Naive thymus-derived CD4-positive, alpha-beta T cell (primary cell): ENCODE measurements at regions not wholly inside any gene's neighbourhood (a gene's known extent, or its start where the extent isn't known, plus 50 kb on each side); places are given as distances from the start of the nearest gene placed in this dataset.

Experiments used
- ATAC-seq: fragments of 150-1000 bp; cut with Tn5 transposase; 2 replicates; pipeline ENCODE4 v1.10.0; 2021; ENCODE audit warnings: mild to moderate bottlenecking, moderate library complexity
- CTCF ChIA-PET: fragments of 350-600 bp; sonication (Branson Sonifier 250); formaldehyde crosslinking; loops from one replicate; lab custom pipeline; 2021; ENCODE audit warnings: antibody characterized with exemption; lab: Charles Lee
- POLR2A ChIA-PET: fragments of 350-600 bp; sonication (Branson Sonifier 250); formaldehyde crosslinking; loops from one replicate; lab custom pipeline; 2021; ENCODE audit warnings: antibody characterized with exemption, inconsistent platforms; lab: Charles Lee
- DNase-seq, 9 donors: peaks; one replicate each; pipeline versions ENCODE4 v3.0.0 to v3.0.0-alpha.2; 2020 to 2022; ENCODE audit warnings: mixed read lengths in 1 of 9
- H3K27ac ChIP-seq: one replicate; pipeline ENCODE4 v1.7.0; 2013; ENCODE audit warnings: mild to moderate bottlenecking, low read depth, low read length, moderate library complexity
- H3K27me3 ChIP-seq, 2 donors: one replicate each; pipeline ENCODE4 v1.7.0; 2013; ENCODE audit warnings: low read length in 2 of 2, mild to moderate bottlenecking in 2 of 2, moderate library complexity in 2 of 2; ENCODE audit not compliant: control insufficient read depth in 2 of 2, insufficient read depth in 2 of 2
- H3K36me3 ChIP-seq, 3 experiments: 1 replicate in 2 of 3; 2 replicates in 1 of 3; pipeline ENCODE4 v1.7.0; 2013; ENCODE audit warnings: low read length in 3 of 3, mild to moderate bottlenecking in 3 of 3, moderate library complexity in 1 of 3; ENCODE audit not compliant: insufficient read depth in 3 of 3, control insufficient read depth in 2 of 3
- H3K4me1 ChIP-seq, 2 donors: one replicate each; pipeline ENCODE4 v1.7.0; 2013; ENCODE audit warnings: low read length in 2 of 2, mild to moderate bottlenecking in 2 of 2, moderate library complexity in 1 of 2; ENCODE audit not compliant: control insufficient read depth in 2 of 2, insufficient read depth in 2 of 2
- H3K4me3 ChIP-seq: 2 replicates; pipeline ENCODE4 v1.7.0; 2013; ENCODE audit warnings: mild to moderate bottlenecking, low read length
- H3K9me3 ChIP-seq, 3 experiments: 1 replicate in 2 of 3; 2 replicates in 1 of 3; pipeline ENCODE4 v1.7.0; 2013; ENCODE audit warnings: low read length in 3 of 3; ENCODE audit not compliant: control insufficient read depth in 2 of 3
- H3K27ac Mint-ChIP-seq, 9 donors: one replicate each; pipeline ENCODE4 v1.8.0; 2020 to 2022; ENCODE audit warnings: mixed read lengths in 9 of 9, mild to moderate bottlenecking in 8 of 9, moderate library complexity in 5 of 9, inconsistent platforms in 2 of 9
- H3K27me3 Mint-ChIP-seq, 5 donors: one replicate each; pipeline ENCODE4 v1.8.0; 2021 to 2022; ENCODE audit warnings: mixed read lengths in 5 of 5, mild to moderate bottlenecking in 1 of 5
- H3K36me3 Mint-ChIP-seq, 5 donors: one replicate each; pipeline ENCODE4 v1.8.0; 2020 to 2022; ENCODE audit warnings: mixed read lengths in 5 of 5, mild to moderate bottlenecking in 3 of 5, inconsistent platforms in 1 of 5
- H3K4me1 Mint-ChIP-seq, 7 donors: one replicate each; pipeline ENCODE4 v1.8.0; 2020 to 2022; ENCODE audit warnings: mixed read lengths in 7 of 7, mild to moderate bottlenecking in 3 of 7, inconsistent platforms in 1 of 7
- H3K4me3 Mint-ChIP-seq, 10 donors: one replicate each; pipeline ENCODE4 v1.8.0; 2020 to 2022; ENCODE audit warnings: mild to moderate bottlenecking in 10 of 10, mixed read lengths in 10 of 10, moderate library complexity in 6 of 10, inconsistent platforms in 2 of 10
- H3K9me3 Mint-ChIP-seq, 11 donors: one replicate each; pipeline ENCODE4 v1.8.0; 2020 to 2022; ENCODE audit warnings: mixed read lengths in 11 of 11, mild to moderate bottlenecking in 4 of 11, inconsistent platforms in 1 of 11, moderate library complexity in 1 of 11
- intact Hi-C, 2 donors: fragments of 100-400 bp; cut with micrococcal nuclease; formaldehyde crosslinking; loops; one replicate each; pipeline ENCODE4 v1.15.1; 2023

DNA sequence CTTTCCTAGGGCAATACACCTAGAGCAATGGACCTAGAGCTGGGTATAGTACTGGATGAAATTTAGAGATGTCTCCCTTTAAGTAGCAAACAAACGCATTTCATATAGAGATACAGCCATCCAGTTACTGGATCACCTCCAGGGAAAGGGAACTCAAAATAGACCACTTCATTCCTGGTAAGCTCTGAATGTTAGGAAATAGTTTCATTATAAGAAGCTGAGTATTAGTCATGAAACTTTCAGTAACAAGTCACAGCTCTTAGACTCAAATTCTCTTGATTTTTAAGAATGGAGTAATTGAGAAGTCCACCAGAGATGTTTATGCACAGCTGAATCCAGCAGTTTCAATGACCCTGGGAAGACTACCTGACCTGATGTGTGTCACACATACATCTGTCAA is 221.9 kb downstream of the FAM76B start:
- H3K9me3 ChIP-seq, result peaks cover 0 to 2% (median 0%) of the 10 kb centered on the region in 3 experiments
- H3K4me1 ChIP-seq, result peaks cover 0 to 3% of the 10 kb centered on the region in 2 donors
- H3K4me3 ChIP-seq, result no peak overlapping the region
- Mint-ChIP-seq H3K27ac (no peak overlapping the region), H3K36me3 (peaks cover 8 to 18% (median 9%) of the 10 kb centered on the region in 5 donors), H3K9me3 (peaks cover 0 to 23% (median 16%) of the 10 kb centered on the region in 11 donors), H3K27me3 (peaks cover 0 to 4% (median 0%) of the 10 kb centered on the region in 5 donors), H3K4me3 (no peak overlapping the region), H3K4me1 (peaks cover 3 to 32% (median 26%) of the 10 kb centered on the region in 7 donors)
- H3K27me3 ChIP-seq, result no peaks in the 10 kb centered on the region
- H3K36me3 ChIP-seq, result no peaks in the 10 kb centered on the region
- DNase-seq (no peak), ATAC-seq (no peak)
- no peak overlapping the region for H3K27ac ChIP-seq
- intact Hi-C loops, result no loop called here
- POLR2A ChIA-PET, result no interaction called here
- CTCF ChIA-PET, result interaction anchor here (0.6 kb wide), 1 partner anchor 27 kb away, joined by 3 read pairs; no protein-coding TSS in a partner anchor

DNA sequence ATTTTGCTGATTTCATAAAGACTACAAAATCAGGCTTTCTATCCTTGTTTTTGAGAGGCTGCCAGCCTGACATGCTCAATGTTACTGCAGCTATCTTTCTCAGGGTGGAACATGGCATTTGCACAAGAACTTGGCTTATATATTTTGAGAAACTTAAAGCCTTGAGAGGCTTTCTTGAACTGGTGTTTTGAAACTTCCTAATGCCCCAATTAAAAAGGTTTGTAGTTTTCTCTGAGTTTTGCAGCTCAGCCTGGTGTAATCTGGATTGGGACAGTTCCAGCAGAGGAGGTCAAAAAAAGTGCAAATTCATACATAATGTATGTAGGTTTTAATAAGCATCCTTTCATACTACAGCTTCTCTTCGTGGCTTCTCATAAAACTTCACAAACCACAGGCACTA is 223.4 kb downstream of the FAM76B start:
- H3K4me1 Mint-ChIP-seq, result peaks cover 3 to 40% (median 26%) of the 10 kb centered on the region in 7 donors
- Histone ChIP-seq H3K27me3 (no peaks in the 10 kb centered on the region), H3K9me3 (peaks cover 0 to 2% (median 0%) of the 10 kb centered on the region in 3 experiments), H3K4me1 (peaks cover 0 to 3% of the 10 kb centered on the region in 2 donors), H3K36me3 (no peaks in the 10 kb centered on the region), H3K27ac (no peak overlapping the region), H3K4me3 (no peak overlapping the region)
- ChIA-PET POLR2A (interaction anchor here (0.7 to 1.4 kb wide), 3 partner anchors 13 to 512 kb away, joined by 3 read pairs; no protein-coding TSS in a partner anchor), CTCF (interaction anchor here (0.9 to 2.3 kb wide), 2 partner anchors 100 to 139 kb away, joined by 3 to 9 read pairs; no protein-coding TSS in a partner anchor)
- ATAC-seq (no peak), DNase-seq (no peak)
- intact Hi-C loops, result no loop called here
- H3K4me3 Mint-ChIP-seq, result no peak overlapping the region
- peak overlapping the region in 1 of 9 donors; percentile 56 for H3K27ac Mint-ChIP-seq
- H3K27me3 Mint-ChIP-seq, result peaks cover 0 to 4% (median 0%) of the 10 kb centered on the region in 5 donors
- H3K9me3 Mint-ChIP-seq, result peaks cover 4 to 23% (median 16%) of the 10 kb centered on the region in 11 donors
- peaks cover 8 to 18% (median 9%) of the 10 kb centered on the region in 5 donors for H3K36me3 Mint-ChIP-seq

DNA sequence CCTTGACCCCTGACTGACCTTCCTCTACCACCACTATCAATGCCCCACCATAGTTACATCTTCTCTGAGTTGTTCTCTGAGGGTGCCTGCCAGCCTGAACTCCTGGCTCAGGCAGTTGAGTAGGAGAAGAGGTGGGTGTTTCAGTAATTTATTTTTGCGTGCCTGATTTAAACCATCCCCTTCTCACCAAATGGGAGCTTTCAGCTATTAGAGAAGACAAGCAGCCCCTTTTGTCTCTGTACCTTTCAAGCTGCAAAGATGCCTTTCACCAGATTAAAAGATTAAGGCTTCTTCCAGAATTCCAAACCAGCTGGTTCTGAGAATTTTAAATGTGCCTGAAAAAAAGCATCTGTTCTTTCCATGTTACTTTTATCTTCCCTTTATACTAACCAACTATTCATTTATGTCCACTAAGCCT is 223.8 kb downstream of the FAM76B start:
- no peak overlapping the region for H3K27ac ChIP-seq
- intact Hi-C loops, result loop anchor here in 1 of 2 donors (2.0 kb wide), 1 partner anchor 17 kb away; no protein-coding TSS in a partner anchor
- ATAC-seq (no peak), DNase-seq (no peak)
- Mint-ChIP-seq H3K27ac (peak overlapping the region in 1 of 9 donors; percentile 56), H3K4me1 (peaks cover 3 to 40% (median 26%) of the 10 kb centered on the region in 7 donors), H3K36me3 (peaks cover 8 to 19% (median 9%) of the 10 kb centered on the region in 5 donors), H3K27me3 (peaks cover 0 to 4% (median 0%) of the 10 kb centered on the region in 5 donors), H3K4me3 (no peak overlapping the region), H3K9me3 (peaks cover 4 to 22% (median 16%) of the 10 kb centered on the region in 11 donors)
- no peaks in the 10 kb centered on the region for H3K27me3 ChIP-seq
- H3K36me3 ChIP-seq, result no peaks in the 10 kb centered on the region
- H3K9me3 ChIP-seq, result peaks cover 0 to 2% (median 0%) of the 10 kb centered on the region in 3 experiments
- peaks cover 0 to 3% of the 10 kb centered on the region in 2 donors for H3K4me1 ChIP-seq
- no peak overlapping the region for H3K4me3 ChIP-seq
- ChIA-PET CTCF (interaction anchor here (0.6 to 2.3 kb wide), 3 partner anchors 52 to 140 kb away, joined by 3 to 9 read pairs (median 3); no protein-coding TSS in a partner anchor), POLR2A (interaction anchor here (0.6 to 1.4 kb wide), 5 partner anchors 13 to 512 kb away, joined by 3 to 4 read pairs (median 3); no protein-coding TSS in a partner anchor)

DNA sequence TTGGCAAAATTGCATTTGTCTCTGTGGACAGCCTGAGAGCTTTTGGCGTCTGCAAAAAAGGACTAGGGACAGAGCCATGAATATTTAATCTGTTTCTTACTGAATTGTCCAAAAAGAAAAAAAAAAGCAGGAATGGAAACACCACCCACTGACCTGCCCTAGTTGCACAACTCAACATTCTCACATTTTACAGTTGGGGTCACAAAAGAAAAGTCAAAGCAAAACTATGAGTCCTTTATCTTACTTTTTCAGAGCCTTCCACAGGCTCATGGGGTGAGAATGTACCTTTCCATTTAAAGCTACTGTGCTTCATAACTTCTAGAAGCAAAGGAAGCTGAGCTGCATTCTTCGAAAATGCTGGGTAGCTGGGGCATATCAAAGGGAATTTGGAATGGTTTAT is 225.7 kb downstream of the FAM76B start:
- Histone ChIP-seq H3K27ac (no peak overlapping the region), H3K4me1 (peaks cover 0 to 3% of the 10 kb centered on the region in 2 donors), H3K9me3 (peaks cover 0 to 2% (median 0%) of the 10 kb centered on the region in 3 experiments), H3K4me3 (no peak overlapping the region), H3K36me3 (no peaks in the 10 kb centered on the region), H3K27me3 (no peaks in the 10 kb centered on the region)
- peak overlapping the region in 1 of 10 donors; percentile 29 for H3K4me3 Mint-ChIP-seq
- H3K4me1 Mint-ChIP-seq, result peaks cover 3 to 40% (median 26%) of the 10 kb centered on the region in 7 donors
- POLR2A ChIA-PET, result interaction anchor here (0.7 to 2.2 kb wide), 4 partner anchors 12 to 333 kb away, joined by 3 to 11 read pairs (median 4); partner anchors contain the start of gene SESN3
- H3K9me3 Mint-ChIP-seq, result peaks cover 0 to 12% (median 5%) of the 10 kb centered on the region in 11 donors
- peak overlapping the region in 1 of 9 donors; percentile 16 for H3K27ac Mint-ChIP-seq
- DNase-seq (no peak), ATAC-seq (no peak)
- H3K27me3 Mint-ChIP-seq, result peaks cover 0 to 4% (median 0%) of the 10 kb centered on the region in 5 donors
- intact Hi-C loops, result loop anchor here in 1 of 2 donors (2.0 kb wide), 1 partner anchor 15 kb away; no protein-coding TSS in a partner anchor
- CTCF ChIA-PET, result no interaction called here
- H3K36me3 Mint-ChIP-seq, result peaks cover 0 to 13% (median 0%) of the 10 kb centered on the region in 5 donors

DNA sequence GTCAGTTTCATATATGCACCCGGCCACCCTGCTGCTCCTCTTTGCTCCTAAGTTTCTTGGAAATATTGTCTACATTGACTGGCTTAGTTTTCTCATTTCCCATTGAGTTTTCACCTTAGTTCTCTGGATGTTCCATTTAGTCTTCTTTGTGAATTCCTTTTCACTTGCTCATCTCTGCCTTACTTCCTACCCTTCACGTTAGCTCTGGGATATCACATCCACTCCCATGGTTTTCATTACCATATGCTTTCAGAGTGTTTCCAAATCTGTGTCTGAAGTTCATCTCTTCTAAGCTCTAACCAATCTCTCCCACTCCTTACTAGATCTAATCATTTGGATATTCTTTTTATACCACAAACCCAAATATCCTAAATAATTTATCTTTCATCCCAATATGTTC is 226.4 kb downstream of the FAM76B start:
- Mint-ChIP-seq H3K27ac (no peak overlapping the region), H3K36me3 (peaks cover 0 to 11% (median 0%) of the 10 kb centered on the region in 5 donors), H3K4me3 (no peak overlapping the region), H3K27me3 (peaks cover 0 to 4% (median 0%) of the 10 kb centered on the region in 5 donors), H3K9me3 (peaks cover 0 to 12% (median 4%) of the 10 kb centered on the region in 11 donors), H3K4me1 (peaks cover 3 to 40% (median 26%) of the 10 kb centered on the region in 7 donors)
- no peak overlapping the region for H3K4me3 ChIP-seq
- DNase-seq, result no peak
- CTCF ChIA-PET, result interaction anchor here (0.6 to 1.5 kb wide), 2 partner anchors 10 to 143 kb away, joined by 4 read pairs; no protein-coding TSS in a partner anchor
- ATAC-seq, result no peak
- H3K27ac ChIP-seq, result no peak overlapping the region
- POLR2A ChIA-PET, result interaction anchor here (2.2 kb wide), 1 partner anchor 13 kb away, joined by 11 read pairs; no protein-coding TSS in a partner anchor
- intact Hi-C loops, result no loop called here
- H3K4me1 ChIP-seq, result peaks cover 0 to 3% of the 10 kb centered on the region in 2 donors
- no peaks in the 10 kb centered on the region for H3K9me3 ChIP-seq
- H3K36me3 ChIP-seq, result no peaks in the 10 kb centered on the region
- H3K27me3 ChIP-seq, result no peaks in the 10 kb centered on the region

DNA sequence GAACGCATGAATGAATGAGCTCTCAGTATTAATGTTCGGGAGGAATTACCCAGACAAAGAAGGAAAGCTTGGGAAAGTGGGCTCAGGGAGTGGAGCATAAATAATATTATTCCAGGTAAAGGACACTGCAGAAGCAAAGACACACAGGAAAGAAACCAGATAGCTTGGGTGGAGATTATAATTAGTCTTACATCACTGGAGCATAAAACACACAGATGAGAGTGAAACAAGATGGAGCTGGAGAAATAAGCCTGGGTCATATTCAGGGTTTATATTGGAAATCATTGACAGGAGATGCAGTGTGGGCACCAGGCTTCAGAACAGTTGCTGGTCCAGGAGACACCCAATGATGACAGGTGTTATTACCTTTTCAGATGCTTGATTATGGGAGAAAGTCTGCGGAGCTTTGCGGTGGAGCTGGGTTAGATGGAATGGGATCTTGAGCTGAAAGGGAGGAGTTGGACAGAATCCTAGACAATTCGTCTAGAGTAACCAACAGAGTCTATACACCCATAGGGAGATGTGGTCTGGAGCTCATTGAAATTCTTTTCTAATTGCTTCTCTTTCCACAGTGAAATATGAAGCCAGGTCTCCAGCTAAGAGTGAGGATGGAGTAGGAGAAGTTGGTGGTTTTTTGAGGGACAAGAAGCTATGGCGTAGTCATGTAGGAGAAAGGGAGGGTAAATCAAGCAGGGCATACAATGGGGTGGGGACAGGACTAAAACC is 227.2 kb downstream of the FAM76B start:
- no peak for DNase-seq
- Mint-ChIP-seq H3K9me3 (peaks cover 0 to 12% (median 0%) of the 10 kb centered on the region in 11 donors), H3K27ac (no peak overlapping the region), H3K36me3 (peaks cover 0 to 12% (median 0%) of the 10 kb centered on the region in 5 donors), H3K27me3 (peaks cover 0 to 4% (median 0%) of the 10 kb centered on the region in 5 donors), H3K4me1 (peaks cover 3 to 40% (median 27%) of the 10 kb centered on the region in 7 donors), H3K4me3 (no peak overlapping the region)
- ATAC-seq, result no peak
- Histone ChIP-seq H3K9me3 (no peaks in the 10 kb centered on the region), H3K27ac (no peak overlapping the region), H3K36me3 (no peaks in the 10 kb centered on the region), H3K27me3 (no peaks in the 10 kb centered on the region), H3K4me1 (peaks cover 0 to 3% of the 10 kb centered on the region in 2 donors), H3K4me3 (no peak overlapping the region)
- intact Hi-C loops, result no loop called here
- ChIA-PET CTCF (interaction anchor here (0.6 to 1.5 kb wide), 3 partner anchors 9 to 169 kb away, joined by 3 to 4 read pairs (median 4); no protein-coding TSS in a partner anchor), POLR2A (interaction anchor here (2.2 kb wide), 1 partner anchor 14 kb away, joined by 11 read pairs; no protein-coding TSS in a partner anchor)
